GM18858 (cell line): ENCODE measurements at regions not wholly inside any gene's neighbourhood (a gene's known extent, or its start where the extent isn't known, plus 50 kb on each side); places are given as distances from the start of the nearest gene placed in this dataset.

Source experiments
- ATAC-seq: cut with Tn5 transposase; IDR thresholded peaks from one replicate; pipeline ENCODE4 v1.9.1; 2021; ENCODE audit not compliant: unreplicated experiment

DNA sequence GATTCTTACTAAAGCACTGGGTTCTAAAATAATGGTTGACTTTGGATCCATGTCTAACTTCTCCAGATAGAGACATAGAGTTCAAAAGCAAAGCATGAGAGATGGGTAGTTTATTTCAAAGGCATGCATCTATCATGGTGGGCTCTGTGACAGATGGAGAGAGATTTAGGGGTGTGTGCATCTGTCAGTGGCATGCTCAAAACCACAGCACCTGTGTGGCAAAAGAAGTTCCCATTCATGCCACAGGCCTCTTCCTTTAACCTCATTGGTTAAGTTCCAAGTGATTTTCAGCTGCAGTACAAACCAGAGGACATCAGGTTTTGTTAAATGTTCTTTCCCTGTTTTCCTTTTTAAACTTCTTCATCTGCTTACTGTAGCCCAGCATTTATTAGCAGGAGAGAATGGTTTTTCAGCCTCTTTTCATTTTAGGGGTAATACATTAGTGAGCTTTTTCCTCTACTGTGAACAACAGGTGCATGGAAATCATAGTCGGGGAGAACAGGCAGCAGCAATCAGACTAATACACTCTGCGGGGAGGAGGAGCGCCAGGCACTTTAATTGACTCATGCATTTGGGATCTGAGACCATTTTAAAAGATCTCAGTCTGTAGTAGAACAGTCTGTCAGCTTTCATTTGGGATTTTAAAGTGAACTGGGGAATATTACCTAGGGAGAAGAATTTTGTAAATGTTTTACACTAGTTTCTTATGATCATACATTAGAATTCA lies 52.4 kb upstream of the UPP2 start:
- no peak for ATAC-seq

DNA sequence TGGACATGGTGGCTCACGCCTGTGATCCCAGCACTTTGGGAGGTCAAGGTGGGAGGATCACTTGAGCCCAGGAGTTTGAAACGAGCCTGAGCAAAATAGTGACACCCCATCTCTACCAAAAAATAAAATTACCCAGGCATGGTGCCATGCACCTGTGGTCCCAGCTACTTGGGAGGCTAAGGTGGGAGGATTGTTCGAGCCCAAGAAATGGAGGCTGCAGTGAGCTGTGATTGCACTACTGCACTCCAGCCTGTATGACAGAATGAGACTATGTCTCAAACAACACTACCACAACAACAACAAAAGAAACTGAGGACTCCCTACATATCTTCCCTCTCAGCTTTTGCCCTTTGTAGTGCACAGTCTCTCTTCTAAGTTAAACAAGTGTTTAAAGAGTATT lies 53.3 kb upstream of the UPP2 start:
- ATAC-seq, result no peak

DNA sequence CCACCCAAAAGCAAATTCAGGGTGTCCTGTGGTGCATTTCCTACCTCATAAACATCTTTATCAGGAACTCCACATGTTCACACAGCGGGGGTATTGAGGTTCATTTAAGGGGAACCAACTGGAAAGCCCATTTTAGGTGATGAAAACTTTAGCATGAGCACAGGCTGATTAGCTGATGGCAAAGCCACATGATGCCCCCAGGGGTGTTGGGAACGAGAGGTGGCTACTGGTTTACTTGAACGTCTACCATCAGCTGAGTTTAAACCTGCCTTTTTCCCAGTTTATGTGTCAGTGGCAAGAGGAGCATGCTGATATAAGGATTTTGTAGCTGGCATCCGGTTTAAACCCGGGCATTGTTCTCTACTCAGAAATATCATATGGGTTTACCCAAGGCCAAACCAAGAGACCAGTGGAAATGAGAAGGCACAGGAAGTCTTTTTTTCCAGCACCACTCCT lies 54.5 kb upstream of the UPP2 start:
- ATAC-seq, result no peak

DNA sequence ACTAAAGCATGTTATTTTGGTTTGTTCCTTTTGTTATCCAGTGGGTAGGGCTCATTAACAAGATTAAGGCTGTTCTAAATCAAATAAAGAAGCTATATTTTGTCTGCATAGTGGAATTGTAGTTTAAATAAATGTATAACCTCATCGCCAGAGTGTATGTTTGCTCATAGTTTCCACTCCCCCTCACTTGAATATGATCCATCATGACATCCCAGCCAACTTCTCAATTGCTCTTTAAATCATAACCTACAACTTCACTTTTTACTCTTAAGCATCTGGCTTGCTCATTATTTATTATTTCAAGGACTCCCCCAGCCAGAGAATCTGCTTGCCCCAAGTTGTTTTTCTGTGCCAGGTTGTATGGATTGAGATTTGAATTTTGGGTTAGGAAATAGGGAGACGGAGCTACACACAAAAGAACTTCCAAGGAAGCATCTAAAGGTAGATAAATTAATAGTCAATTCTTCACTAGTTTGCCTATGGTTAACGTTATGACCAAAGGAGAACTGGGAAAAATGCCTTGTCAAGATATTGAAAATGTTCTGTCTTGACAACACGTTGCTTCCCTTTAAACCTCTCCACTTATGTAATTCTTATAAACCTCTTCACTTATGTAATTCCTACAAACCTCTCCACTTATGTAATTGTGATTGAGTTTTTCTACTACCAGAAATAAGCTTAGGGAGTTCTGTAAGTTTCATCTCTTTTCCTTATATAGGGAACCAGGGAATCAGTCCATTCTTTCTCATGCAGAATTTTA lies 55.4 kb upstream of the UPP2 start:
- no peak for ATAC-seq

DNA sequence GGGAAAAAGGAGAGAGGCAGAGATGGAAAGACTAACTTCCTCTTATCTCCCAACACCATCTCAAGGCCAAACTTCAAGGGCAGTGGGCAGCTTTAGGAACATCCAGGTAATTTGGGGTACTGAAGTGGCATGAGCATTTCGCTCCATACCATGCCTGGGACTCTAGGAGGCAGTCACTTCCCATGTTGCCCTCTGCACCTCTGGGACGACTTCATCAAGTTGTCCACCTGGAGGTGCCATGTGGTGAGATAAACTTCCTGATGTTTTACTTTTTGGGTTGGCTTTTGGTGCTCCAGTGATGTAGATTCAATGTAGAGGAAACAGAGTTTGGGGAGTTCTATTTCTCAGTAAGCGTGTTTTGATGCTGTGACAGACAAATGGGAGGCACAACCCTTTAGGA lies 56.3 kb upstream of the UPP2 start:
- no peak for ATAC-seq

DNA sequence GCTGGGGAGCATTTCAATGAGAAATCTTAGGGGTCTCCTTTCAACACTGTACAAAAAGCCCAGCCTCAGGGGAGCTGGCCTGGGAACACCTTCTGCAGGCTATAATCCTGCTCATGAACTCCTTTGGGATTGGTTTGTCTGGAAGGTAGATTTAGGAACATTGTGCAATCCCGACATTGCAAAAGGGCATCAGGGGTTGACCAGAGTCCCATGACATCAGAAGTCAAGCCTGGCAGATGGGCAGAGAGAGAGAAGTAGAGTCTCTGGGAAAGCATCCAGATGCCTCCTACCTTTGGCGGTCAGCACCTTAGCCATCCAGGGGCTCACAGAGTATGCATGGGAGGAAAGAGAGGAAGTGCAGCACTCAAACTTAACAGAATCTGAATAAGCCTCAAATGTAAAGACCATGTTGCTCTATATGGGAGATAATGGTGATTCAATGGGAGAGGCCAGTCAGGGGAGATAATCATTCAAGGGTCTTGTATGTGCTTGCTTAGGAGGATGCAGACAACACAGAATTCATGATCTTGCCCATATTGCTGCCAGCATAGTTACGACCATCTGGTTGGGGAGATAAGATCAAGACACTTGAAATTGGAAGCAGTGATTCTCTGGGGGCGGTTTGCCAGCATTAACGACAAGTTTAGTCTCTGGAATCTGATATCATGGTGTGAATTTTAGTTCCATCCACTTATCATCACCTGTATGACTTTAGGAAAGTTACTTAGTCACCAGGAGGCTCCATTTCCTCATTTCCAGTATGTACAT lies 58.3 kb upstream of the UPP2 start:
- ATAC-seq, result no peak

DNA sequence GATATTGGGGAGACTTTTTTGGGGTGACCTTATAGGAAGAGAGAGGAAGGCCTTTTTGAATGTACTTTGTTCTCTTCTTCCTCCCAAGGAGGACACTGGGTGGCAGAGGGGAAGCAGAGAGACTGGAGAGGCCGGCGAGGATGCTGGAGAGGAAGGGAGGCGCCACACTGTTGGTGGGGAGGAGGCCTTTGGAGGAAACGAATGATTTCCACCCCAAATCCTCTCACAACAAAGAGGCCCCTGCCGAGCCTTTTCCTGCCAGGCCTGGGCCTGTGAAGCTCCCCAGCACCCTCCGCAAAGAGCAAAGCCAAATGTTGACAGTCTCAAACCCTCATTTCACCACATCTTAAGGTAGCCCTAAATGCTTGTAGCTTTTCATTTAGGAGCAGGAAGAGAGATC lies 59.0 kb upstream of the UPP2 start:
- no peak for ATAC-seq

DNA sequence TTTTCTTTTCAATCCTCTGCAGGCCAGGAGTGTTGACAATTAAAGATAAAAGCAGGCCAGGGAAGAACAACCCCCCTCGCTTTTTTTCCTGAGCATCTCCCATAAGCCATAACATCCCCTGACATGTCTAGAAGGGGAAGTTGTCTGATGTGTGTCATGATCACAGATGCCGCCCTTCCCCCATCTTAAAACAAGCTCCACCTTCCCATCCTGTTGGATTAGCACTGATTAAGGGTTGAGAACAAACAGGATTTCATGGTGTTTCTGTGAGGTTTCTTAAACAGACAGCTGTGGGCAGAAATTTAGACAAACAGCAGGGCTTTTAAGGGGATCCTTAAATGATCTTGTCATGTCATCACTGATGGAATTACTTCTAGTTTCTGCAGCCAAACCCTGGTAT lies 59.4 kb upstream of the UPP2 start:
- ATAC-seq, result no peak

DNA sequence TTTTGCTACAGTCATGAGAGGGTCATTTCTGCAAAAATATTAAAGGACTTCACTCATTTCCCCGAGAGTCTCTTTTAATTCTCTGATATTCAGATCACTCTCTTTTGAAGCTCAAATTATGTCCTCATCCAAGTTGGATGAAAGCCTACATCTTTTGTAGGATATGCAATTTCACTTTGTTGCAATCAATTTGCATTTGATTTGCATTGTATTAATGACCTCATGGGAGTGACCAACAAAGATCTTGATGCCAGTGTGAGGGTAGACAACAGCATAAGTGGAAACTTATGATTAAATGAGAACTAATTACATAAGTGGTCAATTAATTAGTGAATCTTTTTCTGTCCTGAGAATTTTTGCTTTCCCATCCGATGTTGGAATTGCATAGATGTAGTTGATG lies 60.3 kb upstream of the UPP2 start:
- no peak for ATAC-seq

DNA sequence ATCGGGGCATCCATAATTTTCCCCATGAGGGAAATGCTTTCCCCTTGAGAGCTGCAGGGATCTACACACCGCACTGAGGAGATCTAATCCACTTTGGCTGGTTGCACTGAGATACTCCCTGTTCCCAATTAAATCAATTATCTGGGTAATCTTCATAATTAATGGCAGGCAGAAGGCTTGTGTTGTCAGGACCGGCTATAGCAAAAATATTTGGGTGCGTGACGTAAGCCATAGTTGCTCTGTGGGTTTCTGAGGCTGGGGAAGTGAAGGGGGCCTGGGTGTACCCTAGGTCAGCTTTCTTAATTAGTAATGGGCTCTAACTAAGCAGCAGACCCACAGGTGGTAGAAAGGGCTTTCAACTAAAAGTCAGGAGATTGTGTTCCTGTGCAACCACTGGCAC lies 62.8 kb upstream of the UPP2 start:
- ATAC-seq, result no peak

DNA sequence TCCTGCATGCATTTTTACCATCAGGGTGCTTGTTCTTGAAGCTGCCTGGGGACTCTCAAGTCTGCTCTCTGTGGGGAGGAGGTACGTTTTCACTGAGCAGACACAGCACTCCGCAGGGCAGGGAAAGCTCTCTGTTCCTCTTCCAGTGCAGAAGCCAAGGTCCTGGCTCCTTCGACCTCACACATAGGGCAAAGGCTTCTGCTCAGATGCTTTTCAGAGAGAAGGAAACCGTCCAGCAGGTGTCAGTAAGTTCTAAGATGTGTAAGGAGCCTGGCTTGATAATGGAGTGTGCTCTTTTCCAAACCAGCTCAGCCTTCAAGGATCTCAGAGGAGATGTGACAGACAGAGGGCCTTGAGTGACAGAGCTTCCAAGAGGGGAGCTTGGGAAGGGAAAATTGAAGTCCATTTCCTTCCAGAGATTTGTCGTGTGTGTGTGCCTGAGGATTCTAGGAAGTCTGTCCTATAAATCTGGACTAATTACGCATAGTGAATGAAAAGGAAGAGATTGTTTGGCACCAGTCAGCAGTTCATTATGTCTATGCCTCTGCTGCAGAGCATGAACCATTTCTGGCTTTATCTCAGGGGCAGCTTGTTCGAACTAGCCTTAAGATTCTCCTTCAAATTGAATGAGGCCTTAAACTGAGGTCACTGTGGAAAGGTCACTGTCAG lies 67.3 kb upstream of the UPP2 start:
- ATAC-seq, result no peak

DNA sequence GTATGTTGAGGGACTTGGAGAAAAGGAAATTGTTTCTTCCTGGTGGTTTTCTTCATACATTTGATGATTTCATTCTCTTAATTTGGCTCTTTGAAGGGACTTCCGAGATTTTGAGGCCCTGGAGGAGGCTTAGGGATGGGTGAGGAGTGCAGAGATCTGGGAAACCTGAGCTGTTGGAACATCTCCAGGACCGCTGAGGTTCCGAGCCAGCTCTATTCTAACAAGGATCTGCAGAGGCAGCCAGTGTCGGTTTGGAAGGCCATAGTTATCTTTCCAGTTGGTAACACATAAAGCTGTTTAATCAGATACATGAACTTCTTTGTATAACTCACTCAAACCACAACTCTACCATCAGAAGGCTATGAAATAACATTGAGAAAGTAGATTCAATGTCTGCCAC lies 70.3 kb upstream of the UPP2 start:
- no peak for ATAC-seq

DNA sequence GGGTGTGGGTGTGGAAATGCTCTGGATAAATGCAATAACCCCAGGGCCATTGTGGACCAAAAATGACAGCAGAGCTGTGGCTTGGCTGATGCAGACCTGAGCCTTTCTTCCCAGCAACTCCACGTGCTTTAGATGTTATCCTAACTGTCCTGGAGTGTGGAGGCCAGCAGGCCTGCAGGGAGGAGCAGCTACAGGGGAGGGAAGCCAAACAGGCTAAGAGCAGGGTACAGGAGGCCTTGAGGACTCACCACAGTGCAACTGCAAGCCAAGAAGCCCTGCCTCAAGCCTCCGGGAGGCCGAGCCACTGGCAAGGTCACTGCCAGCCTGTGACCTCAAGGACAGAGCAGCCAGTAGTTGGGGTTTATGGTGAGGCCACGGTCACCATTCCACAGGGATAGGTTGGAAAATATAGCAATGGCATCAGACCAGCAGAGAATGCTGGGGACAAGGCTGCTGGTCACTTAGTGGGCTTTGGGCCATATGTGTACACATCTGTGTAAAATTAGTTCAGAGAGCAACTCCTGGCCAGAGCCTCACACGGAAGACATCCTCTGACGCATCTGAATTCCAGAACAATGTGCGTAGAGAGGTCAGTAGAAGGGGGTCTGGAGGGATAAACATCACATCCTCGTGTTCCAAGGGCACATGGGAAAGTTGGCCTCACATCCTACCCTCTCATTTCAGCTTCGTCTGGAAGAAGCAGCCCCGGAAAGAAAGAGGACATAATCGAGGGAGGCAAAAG lies 76.2 kb upstream of the UPP2 start:
- ATAC-seq, result no peak

DNA sequence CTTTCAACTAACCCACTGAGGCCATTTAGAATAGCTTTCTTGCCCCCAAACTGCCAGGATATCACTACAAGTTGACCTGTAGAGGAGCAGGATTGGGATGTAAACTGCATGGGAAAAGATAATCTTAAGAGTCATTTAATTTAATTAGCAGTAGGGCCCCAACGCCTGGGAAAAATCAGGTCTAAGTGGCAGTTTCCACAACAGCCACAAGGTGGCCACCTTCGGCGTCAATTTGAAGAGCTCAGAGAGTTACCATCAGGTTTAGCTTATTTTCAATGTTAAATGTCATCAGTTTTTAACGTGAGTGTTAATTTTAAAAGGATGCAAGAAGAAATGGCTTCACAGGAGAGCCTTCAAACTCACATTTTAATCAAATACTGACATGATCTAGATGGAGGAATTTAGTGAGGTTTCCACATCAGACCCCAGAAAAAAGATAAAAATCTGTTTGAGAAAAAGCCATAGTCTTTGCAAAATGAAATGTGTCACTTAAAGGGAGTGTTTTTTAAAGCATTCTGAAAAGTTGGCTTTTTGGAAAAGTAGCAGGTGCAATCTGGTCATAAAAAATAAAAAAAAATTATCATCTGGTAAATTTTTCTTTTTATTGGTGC lies 77.3 kb upstream of the UPP2 start:
- peak; percentile 85 for ATAC-seq

DNA sequence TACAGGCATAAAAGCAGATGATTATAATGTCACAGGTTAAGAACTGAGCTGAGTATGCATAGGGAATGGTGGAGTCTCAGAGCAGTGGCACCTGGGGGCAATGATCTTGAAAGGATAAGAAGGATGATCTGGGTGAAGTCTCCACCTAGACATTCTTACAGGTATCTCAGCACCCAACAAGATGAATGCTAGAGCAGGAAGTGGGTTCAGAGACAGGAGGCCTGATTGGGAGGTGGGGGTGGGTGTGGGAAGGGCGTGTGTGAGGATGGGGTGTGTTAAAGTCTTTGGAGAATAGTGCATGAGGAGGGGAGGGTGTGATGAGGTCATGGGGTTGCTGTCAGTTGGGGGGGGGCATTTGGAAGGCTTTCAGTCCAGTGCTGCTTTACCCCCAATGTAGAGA lies 78.8 kb upstream of the UPP2 start:
- ATAC-seq, result no peak

DNA sequence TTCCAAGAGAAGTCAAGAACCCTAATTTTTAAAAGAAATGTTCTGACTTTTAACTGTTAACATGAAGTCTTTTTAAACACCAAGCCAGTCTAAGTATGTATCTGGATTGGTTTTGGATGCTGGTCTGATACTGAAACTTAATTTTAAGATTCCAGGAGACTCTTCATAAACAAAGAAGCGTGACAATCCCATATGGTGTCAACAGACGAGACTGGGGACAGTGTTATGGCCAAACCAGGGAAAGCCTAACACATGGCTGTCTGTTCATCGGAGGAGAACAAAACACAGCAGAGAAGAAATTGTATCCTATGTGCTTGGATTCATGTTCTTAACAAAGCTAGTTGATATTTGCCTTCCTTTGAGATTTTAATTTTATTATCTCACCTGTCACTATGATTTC lies 80.5 kb upstream of the UPP2 start:
- ATAC-seq, result no peak

DNA sequence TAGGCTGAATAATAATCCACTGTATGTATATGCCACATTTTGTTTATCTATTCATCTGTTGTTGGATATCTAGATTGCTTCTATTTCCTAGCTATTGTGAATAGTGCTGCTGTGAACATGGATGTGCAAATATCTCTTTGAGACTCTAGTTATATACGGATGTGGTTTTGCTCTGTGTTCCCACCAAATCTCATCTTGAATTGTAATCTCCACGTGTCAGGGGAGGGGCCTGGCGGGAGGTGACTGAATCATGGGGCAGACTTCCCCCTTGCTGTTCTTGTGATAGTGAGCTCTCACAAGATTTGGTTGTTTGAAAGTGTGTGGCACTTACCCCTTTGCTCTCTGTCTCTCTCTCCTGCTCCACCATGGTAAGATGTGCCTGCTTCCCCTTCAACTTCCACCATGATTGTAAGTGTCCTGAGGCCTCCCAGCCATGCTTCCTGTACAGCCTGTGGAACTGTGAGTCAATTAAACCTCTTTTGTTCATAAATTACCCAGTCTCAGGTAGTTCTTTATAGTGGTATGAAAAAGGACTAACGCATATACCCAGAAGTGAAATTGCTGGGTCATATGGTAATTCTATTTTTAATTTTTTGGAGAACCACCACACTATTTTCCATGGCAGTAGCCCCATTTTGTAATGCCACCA lies 86.1 kb upstream of the UPP2 start:
- ATAC-seq, result no peak

DNA sequence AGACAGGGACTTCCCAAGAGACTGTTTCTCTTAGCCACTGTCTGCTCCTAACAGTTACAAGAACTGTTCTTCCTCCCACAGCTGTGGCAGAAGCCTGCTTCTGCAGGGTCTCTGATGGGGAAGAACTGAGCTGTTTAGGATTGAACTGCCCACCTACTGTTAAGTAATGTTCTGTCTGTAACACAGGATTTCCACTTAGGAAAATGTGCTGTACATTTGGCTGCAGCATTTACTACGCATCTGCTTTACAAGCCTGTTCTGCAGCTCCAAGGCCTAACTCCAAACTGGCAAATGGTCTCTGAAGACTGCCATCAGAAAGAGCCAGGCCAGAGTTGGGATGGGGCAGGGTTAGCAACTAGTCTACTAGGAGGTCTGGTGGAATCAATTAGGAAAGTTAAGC lies 87.8 kb upstream of the UPP2 start:
- no peak for ATAC-seq

DNA sequence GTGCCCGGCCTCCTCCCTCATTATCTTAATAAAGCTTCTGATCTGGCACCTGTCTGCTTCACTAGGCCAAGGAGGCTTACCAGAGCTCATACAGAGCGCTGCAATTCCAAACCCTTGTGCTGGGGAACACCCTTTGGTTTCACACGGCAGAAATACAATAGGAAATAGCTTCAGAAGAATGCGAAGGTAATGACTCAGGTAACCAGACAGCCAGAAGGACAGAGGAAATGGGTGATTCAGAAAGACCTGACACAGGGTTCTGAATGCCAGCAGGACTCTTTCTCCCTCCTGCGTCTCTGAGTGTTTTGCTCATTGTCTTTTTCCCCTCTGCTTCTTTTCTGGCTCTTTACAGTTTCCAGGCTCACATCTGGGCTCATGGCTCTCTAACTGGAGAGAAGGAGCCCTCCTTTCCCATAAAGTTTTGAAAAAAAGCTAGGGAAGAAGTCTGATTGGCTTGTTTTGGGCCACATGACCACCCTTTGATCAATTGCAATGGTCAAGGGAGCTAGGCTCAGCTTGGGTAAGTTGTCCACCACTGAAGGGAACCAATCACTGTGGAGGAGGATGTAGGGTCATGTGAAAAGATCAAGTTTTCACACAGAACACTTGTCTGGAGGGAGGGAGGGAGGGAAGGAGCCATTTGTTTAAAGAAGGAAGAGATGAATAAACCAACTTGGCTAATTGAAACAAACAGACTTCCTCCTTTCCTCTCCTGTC lies 90.5 kb upstream of the UPP2 start:
- no peak for ATAC-seq
